ENCODE measurements at regions not wholly inside any gene's neighbourhood (a gene's known extent, or its start where the extent isn't known, plus 50 kb on each side); places are given as distances from the start of the nearest gene placed in this dataset.

DNA sequence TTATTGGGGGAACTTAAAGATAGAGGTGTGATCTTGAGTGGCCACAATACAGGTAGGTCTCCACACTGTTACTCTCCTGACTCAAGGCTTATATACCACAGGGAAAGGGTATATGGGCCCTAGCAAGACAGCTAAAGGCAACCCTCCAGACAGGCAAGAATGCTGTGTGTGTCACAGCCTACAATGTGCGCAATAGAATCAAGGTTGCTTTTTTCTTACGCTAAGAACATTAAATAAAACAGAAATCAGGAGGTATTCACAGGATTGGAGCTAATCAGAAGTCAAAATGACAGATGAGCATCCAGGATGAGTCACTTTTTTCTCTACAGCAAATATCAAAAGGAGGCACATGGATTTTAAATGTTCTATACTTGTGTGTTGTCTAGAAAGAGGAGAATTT lies 1797.9 kb upstream of the SEL1L start:
- no peak for DNase-seq

DNA sequence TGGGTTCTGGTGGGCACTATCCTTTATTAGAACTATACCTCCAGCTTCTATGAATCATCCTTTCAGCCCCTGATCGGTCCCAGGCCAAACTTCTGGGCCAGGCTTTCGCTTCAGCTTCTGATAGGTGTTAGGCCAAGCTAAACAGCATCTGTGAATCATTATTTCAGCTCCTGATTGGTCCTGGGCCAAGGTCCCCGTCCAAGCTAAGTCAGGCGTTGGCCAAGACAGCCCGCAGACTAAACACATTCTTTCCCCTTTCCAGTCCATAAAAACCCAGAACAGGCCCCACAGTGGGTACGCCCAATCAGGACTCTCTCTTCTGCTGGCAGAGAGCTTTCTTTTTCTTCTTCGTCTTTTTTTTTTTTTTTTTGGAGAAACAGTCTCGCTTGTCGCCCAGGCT lies 1808.9 kb upstream of the SEL1L start:
- DNase-seq: no peak

DNA sequence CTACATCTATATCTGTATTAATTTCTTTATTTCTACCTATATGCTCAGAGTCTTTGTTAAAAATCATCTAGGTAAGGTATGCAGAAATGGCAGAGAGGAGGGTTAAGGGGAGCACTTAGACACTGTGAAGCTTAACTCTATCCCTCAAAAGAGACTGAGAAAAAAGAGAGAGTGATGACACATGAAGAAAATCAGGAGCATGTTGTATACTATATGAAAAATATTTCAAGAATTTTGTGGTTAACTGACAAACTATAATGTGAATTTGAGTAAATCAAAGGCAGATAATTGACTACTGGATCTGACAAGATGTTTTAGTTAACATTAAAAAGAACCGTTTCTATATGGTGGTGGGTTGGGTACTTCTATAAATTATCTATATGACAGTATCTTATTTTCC lies 1814.2 kb upstream of the SEL1L start:
- no peak for DNase-seq

DNA sequence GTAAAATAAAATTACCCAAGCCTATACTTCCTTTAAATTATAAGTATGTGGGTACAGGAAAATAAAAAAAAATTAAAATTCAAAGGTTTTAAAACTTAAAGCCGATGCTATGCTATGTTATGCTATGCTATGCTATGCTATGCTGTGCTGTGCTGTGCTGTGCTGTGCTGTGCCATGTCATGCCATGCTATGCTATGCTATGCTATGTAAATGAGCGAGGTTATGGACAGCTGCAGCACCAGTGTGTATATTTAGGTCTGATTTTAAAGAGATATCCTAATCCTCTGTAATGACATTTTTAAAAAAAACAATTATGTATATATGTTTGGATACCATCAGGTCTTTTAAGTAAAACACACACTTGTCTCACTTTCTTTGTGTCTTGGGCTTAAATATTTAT lies 1822.0 kb upstream of the SEL1L start:
- DNase-seq: no peak

DNA sequence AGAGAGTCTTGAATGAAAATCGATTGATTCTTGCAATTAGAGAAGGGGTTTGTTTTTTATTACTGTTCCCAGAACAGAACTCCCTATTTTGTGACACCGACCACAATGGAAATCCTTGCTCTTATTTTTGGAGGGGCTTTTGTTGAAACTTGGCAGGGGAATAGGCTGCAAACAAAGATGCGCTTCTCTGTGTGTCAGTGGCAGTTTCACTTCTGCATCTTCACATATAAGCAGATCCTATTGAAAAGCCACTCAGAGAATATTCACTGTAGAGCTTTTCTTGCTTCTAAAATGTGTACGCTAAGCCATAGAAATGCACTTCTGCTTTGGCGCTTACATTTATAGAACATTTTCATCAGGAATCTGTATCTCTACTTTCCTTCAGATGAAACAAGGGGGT lies 1822.4 kb upstream of the SEL1L start:
- DNase-seq: no peak

DNA sequence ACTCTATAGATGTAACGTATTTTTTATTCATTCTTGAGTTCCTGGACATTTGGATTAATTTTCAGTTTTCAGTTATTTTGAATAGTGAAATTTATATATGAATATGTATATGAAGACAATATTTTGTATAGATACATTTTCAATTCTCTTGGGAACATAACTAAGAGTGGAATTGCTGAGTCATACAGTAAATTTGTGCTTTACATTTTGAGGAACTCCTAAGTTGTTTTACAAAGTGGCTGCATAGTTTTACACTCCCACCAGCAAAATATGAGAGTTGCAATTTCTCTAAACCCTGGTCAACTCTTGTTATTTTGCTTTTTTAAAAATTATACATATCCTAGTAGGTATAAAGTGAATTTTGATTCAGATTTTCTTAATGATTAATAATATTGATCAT lies 1838.6 kb upstream of the SEL1L start:
- no peak for DNase-seq

DNA sequence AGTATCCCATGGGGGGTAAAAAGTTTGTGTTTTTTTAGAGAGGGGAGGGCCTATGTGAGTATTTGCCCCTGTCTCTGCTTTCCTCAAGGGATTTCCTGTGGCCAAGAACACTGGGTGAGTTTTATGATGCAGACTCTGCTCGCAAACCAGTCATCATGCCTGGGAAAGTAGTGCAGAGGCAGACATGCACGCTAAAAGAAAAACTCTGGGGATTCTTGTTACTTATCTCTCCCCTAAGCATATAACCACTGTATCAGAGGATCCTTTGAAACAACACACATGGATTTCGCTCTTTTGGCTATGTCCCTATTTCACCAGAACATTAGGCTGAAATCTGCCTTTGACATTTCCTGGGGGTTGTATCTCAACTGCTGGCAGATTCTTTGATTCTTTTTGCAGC lies 1845.8 kb upstream of the SEL1L start:
- no peak for DNase-seq

DNA sequence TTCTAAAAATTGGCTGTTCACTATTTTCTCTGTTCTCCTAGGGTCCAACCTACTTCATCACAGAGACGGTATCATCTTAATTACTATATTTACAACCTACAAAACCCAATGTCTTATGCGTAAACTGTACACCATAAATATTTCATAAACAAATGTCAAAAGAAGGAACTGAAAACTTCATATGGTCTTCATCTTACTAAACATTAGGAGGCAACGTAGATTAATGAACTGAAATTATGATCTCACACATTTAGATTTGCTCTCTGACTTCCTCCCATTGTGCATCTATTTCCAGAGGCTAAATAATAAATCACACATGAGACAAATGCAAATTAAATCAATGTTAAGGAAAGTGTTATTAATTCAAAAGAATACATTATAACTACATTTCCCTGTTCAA lies 1850.6 kb upstream of the SEL1L start:
- DNase-seq: no peak

DNA sequence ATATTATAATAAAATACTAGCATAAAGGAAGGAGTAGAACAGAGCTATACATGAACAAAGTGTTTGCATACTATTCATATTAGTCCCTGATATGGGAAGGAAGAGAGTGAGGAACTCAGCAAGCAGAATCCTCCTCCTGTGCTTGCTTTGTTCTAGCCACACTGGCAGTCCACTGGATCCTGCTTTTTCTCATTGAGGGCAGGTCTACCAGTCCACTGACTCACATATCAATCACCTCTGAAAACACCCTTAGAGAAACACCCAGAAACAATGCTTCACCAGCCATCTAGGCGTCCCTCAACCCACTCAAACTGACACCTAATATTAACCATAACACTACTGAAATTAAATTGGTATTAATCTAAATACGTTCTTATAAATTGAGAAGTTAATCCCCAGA lies 1861.7 kb upstream of the SEL1L start:
- no peak for DNase-seq

DNA sequence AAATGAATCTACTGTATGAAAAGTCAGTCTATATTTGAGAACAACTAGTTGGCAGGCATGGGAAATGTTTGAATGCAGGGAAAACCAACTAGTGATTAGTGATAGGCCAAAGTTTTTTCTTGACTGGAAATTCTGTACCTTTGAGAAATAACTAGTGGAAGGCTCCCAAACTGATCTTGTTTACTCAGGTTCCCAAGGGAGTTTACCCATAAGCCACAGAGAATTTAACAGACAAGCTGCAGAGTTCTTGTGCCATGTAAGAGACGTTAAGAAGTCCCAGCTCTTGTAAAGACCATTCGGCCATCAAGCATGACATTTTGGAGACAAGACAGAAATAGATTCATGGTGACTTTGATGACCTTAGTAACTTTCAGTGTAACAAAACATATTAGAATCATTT lies 1882.8 kb upstream of the SEL1L start:
- no peak for DNase-seq

DNA sequence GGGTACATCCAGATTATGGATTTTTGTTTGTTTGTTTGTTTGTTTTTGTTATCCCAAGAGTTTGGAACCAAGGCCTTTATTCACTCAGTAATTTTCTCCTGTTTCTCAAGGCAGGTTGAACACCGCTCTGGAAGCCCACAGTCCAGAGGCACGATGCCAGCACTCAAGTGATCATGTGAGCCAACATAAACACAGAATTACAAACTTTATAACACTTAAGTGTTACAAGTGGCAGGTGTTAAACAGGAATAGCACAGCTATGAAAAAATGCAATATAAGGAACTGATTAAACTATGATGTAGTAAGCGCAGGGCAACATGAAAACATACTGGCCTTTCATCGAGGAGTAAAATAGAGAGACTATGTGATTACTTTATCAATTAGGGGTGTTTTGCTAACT lies 1885.8 kb upstream of the SEL1L start:
- DNase-seq: no peak

DNA sequence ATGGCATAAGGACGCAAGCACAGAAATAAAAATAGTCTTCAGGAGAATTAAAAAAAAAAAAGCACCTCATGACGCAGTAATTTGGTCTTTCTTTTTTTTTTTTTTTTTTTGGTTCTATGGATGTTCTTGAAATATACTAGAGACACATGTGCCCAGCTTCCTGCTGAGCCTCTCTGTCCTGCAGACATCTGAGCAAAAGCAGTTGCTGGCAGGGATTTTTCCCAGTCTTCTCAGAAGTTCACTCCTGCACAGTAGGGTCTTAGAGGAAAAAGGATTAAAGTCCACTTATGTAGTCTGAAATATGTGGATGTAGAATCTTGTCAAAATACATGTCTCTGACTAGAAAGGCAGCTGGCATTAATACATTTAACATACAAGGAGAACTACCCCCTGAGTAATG lies 1888.1 kb upstream of the SEL1L start:
- no peak for DNase-seq

DNA sequence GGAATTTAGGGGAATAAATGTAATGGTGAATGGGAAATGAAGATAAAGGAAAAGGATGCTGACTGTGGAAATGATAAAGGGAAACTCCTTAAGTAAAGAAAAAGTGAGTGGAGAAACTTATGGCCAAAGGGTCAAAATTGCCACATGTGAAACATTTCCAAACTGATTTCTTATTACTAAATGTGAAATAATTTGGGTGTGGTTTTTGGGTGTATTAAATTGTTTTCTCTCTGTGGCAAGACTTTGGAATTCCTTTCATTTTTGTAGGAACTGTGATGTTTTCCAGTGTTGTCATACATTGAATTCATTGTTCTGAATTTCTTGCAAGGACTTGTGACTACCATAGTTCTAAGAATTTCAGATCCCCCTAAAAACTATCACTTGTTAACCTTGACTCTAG lies 1891.5 kb upstream of the SEL1L start:
- DNase-seq: no peak

DNA sequence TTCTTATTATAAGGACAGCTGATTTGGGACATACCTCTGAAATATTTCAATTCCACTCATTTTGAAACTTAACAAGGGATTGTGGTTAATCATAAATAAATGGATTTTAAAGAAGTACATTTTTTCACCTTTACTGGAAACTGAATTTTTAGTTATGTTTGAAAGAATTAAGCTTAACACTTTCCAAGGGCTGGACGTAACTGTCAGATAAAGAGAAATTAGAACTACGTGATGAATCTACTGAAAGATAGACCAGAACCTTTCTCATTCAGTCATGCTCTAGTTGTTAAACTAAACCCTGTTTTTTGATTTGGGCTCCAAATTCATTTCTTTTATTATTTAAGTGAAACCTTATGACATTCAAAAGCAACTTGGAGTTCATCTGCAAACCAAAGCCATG lies 1892.1 kb upstream of the SEL1L start:
- DNase-seq: no peak

DNA sequence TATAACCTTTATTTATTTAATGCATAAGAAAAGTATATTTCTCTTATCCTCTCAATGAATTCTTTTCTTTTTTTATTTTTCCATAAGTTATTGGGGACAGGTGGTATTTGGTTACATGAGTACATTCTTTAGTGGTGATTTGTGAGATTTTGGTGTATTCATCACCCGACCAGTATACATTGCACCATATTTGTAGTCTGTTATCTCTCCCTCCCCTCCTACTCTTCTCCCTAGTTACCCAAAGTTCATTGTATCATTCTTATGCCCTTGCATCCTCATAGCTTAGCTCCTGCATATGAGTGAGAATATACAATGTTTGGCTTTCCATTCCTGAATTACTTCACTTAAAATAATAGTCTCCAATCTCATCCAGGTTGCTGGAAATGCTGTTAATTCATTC lies 1900.0 kb upstream of the SEL1L start:
- no peak for DNase-seq

DNA sequence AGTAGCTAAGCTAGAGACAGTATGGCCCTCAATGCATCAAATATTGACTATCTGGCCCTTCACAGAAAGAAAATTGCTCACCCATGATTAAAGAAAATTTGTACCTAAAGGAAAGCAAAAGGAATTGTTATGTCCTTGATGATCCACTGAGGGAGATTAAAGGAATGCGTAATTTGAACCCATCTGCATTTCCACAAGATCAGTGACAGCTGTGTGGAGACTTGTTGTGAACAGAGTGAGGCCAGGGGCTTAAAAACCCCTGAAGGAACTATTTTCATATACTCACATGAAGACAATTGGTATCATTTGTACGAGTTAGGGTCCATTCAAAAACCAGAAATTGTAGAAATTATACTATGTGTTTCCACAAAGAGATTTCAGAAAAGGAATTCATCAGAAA lies 1908.1 kb upstream of the SEL1L start:
- no peak for DNase-seq

DNA sequence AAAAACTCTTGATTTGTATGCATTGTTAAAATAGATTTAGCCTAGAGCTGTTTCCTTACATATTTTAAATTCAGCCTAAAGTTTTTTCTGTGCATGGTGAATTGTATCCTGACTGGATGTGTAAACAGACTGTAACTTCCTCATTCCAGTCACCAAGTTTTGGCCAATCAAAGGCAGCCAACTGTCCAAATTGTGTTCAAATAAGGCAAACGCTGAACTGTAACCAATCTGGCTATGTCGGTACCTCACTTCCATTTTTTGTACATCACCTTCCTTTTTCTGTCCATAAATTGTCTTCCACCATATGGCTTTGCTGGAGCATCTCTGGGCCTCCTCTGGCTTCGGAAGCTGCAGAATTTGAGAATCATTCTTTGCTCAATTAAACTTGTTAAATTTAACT lies 1921.9 kb upstream of the SEL1L start:
- DNase-seq: no peak

DNA sequence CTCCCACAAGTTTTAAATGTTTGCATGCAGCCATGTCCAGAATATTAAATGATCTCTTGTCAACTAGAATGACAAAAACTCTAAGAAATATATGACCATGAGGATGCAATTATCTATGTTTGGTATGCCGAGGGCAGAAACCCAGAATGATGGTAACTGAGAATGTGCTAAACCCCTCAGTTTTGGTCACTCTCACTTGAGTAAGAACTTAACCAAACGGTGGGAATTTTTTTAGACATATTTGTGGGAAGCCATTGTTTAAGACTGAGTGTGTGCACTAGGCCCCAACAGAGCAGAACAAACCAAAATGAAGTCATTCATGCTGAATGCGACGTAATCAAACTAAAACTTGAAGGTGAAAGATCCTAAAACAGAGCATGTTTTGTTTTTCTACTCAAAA lies 1927.9 kb upstream of the SEL1L start:
- no peak for DNase-seq

DNA sequence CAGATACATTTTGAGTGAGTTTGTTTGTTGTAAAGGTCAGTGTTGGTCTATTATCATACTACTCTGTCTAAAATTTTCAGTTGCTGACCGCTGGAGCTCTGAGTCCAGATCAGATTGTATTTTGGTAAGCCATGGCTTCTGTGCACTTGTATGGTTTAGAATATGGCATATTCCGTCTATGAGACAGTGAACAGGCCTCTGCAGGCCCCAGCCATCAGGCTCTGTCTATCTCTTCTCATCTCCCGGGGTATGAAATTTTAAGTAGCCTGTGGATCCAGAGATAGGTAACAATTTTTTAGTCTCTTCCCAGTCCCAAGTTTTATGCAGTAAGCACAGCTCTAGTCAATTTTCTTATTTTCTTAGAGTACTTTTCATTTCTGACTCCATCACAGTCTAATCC lies 1929.1 kb upstream of the SEL1L start:
- DNase-seq: no peak

DNA sequence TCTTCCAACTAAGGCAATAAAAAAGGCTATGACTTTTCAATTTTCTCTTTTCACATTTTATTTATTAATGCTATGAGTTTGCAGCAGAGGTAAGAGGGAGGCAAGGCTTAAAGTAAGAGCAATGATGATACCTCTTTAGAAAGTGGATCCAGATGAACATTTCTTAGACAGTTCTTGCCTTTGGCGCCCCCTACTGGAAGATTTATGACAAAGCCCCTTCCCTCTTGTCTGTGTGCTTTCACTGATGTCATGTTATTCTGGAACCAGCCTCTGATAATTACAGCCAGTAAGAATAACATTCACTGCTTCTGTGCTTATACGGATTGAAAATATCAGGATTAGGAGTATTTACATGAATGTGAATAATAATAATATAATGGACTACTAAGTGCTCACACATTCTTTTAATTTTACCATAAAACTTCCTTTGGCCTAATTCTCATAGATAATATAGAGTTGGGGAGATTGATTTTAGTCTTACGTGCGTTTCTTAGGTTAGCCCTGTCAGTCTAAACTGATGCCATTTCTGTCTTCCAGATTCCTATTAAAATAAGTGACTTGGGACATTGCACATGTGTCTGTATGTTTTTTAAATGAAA lies 1929.9 kb upstream of the SEL1L start:
- DNase-seq: no peak

DNA sequence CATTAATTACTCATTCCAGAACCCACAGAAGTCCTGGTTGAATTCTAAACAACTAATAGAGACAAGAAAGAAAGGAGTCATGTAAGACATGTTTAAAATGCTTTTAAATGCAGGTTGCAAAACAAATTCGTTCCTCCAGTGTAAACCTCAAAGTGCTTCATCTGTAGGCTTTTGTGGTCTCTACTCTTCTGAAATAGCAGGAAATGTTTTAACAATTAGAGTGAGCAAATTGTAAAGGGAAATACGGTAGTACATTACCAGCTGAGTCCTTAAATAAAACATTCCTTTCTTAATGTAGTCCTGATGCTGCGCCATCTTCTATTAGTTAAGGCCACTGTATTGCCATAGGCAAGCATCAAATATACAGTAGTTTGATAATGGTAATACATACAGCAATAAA lies 1934.2 kb upstream of the SEL1L start:
- no peak for DNase-seq

DNA sequence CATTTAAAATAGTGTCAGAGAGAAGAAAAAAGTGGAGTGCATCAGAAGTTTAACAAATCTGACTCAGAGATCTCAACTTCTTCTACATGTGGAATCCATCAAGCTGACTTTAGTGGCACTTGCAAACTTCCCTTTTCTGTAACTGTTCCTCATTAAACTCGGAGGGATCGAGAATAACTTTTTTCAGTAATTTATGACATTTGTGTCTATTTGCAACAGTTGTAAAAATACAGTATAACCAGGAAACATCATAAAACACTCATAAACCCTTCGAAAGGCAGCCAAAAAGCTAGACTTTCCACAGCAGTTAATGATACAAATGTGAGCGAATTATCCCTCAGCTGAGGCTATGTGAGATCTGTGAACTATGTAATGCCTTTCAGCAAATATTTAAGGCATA lies 1936.8 kb upstream of the SEL1L start:
- DNase-seq: no peak

DNA sequence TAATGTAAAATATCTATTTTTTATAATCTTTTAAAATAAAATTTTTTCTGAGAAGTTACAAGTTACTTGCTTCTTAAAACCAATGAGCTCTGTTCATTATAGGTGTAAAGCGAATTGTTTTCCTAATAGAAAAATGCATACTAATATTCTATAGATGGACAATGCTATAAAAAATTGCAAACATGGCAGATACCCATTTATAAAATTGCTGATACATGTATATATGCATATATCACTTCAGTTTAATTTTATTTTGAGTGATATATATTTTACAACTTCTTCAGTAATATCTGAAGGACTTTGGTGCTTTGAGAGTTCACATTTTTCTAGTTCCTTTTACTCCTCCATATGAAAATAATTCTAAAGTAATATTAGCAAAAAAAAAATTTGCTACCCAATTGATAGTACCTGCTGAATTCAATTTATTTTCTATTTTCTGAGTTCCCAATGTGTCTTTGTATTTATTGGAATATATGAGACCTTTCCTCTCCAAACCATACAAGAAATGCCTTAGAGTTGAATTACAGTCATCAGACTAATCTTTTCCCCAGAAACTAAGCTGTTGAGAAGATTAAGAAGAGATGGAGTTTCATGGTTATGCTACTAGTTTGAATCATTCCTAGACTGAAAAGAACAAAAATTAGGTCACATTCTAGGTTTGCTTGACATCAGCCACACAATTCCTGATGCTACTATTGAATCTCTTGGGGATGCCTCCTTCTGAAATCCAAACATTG lies 1937.5 kb upstream of the SEL1L start:
- DNase-seq: no peak

DNA sequence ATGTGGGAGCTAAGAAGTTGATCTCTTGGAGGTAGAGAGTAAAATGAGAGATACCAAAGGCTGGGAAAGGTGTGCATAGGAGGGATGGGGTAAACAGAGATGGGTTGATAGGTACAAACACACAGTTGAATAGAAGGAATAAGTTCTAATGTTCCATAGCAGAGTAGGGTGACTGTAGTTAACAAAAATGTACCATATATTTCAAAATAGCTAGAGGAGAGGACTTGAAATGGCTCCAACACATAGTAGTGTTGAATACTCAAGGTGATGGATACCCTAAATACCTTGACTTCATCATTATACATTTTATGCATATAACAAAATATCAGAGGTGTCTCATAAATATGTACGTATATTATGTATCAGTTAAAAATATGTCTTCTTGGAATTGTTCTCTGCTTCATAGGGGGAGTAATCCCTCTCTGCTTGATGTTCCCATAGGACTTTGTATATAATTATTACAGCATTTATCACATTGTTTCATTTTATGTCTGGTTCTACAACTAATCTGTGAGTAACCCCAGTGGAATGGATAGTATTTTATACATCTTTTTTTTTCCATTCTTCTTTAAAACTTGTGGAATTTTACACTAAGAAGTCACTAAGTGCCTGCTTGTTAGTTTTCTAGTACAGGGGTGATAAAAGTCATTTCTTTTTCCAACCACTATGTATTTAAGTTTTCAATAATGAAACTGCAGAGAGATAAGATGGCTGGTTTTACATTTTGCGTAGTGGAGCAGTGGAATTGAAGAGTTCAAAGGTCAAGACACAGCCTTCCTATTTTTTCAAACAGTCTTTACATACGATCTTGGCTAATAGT lies 1940.0 kb upstream of the SEL1L start:
- no peak for DNase-seq
